ENCODE measurements at regions not wholly inside any gene's neighbourhood (a gene's known extent, or its start where the extent isn't known, plus 50 kb on each side); places are given as distances from the start of the nearest gene placed in this dataset.
A peak's percentile ranks its signal among the peaks of the same experiment; 100 is the strongest.
"Not testable (repeated sequence)": the region's sequence is repeated elsewhere in the genome, so short reads cannot be mapped to it uniquely, and the experiment has no call there.

- no peak for DNase-seq (ENCODE audit: low read depth)
These were observed 135.0 kb downstream of the B3GNT2 start for GRCh38 chr2:62330959-62331358.

- DNase-seq (ENCODE audit: low read depth) = no peak
These were observed 133.9 kb downstream of the B3GNT2 start for GRCh38 chr2:62329797-62330196.

GRCh38 chr2:62326735-62327134 lies 130.8 kb downstream of the B3GNT2 start:
- no peak for DNase-seq (ENCODE audit: low read depth)

- no peak for DNase-seq (ENCODE audit: low read depth)
These were observed 129.5 kb downstream of the B3GNT2 start for GRCh38 chr2:62325398-62325797.

- DNase-seq (ENCODE audit: low read depth) = no peak
These were observed 125.7 kb downstream of the B3GNT2 start for GRCh38 chr2:62321380-62322289.

GRCh38 chr2:62320657-62321357 lies 124.9 kb downstream of the B3GNT2 start:
- DNase-seq (ENCODE audit: low read depth) = no peak

GRCh38 chr2:62320137-62320536 lies 124.2 kb downstream of the B3GNT2 start:
- DNase-seq (ENCODE audit: low read depth) = not testable (repeated sequence)

GRCh38 chr2:62319070-62319469 lies 123.2 kb downstream of the B3GNT2 start:
- DNase-seq (ENCODE audit: low read depth) = no peak

- no peak for DNase-seq (ENCODE audit: low read depth)
These were observed 119.6 kb downstream of the B3GNT2 start for GRCh38 chr2:62315476-62315875.

GRCh38 chr2:62314291-62314690 lies 118.4 kb downstream of the B3GNT2 start:
- no peak for DNase-seq (ENCODE audit: low read depth)

GRCh38 chr2:62313449-62314227 lies 117.7 kb downstream of the B3GNT2 start:
- DNase-seq (ENCODE audit: low read depth) = no peak

- no peak for DNase-seq (ENCODE audit: low read depth)
These were observed 113.7 kb downstream of the B3GNT2 start for GRCh38 chr2:62309465-62310091.

GRCh38 chr2:62309081-62309464 lies 113.2 kb downstream of the B3GNT2 start:
- DNase-seq (ENCODE audit: low read depth) = no peak

GRCh38 chr2:62307469-62308389 lies 111.8 kb downstream of the B3GNT2 start:
- DNase-seq (ENCODE audit: low read depth) = no peak

- DNase-seq (ENCODE audit: low read depth) = peak; percentile 10
These were observed 111.0 kb downstream of the B3GNT2 start for GRCh38 chr2:62306751-62307468.

GRCh38 chr2:62305421-62306176 lies 109.7 kb downstream of the B3GNT2 start:
- DNase-seq (ENCODE audit: low read depth) = peak; percentile 5

- DNase-seq (ENCODE audit: low read depth) = no peak
These were observed 108.8 kb downstream of the B3GNT2 start for GRCh38 chr2:62304429-62305417.

- DNase-seq (ENCODE audit: low read depth) = no peak
These were observed 107.9 kb downstream of the B3GNT2 start for GRCh38 chr2:62303788-62304187.

All from activated T-helper 9 cell treated with anti-CD3 and anti-CD28 coated beads, Interleukin-2, amount 50 U/mL, for 16 hours (primary cell).